Esophagus squamous epithelium (tissue), 5 donors: ENCODE measurements at regions not wholly inside any gene's neighbourhood (a gene's known extent, or its start where the extent isn't known, plus 50 kb on each side); places are given as distances from the start of the nearest gene placed in this dataset.

Source experiments
- DNase-seq: peaks from one replicate; lab custom pipeline; 2025; lab: John Stamatoyannopoulos, UW
- H3K27ac ChIP-seq, 4 donors: fragments of 200-600 bp; sonication (generic); one replicate each; pipeline ENCODE4 v1.5.1; 2016 to 2019; ENCODE audit warnings: mild to moderate bottlenecking in 1 of 4
- H3K27me3 ChIP-seq, 4 donors: fragments of 200-600 bp; sonication (generic); 1 replicate in 3 of 4; 2 replicates in 1 of 4; pipeline versions ENCODE4 v1.5.1 to v1.6.0; 2017 to 2021; ENCODE audit warnings: antibody characterized with exemption in 1 of 4
- H3K36me3 ChIP-seq, 3 donors: fragments of 200-600 bp; sonication (generic); one replicate each; pipeline ENCODE4 v1.5.1; 2016 to 2019
- H3K4me1 ChIP-seq, 3 donors: fragments of 200-600 bp; sonication (generic); one replicate each; pipeline ENCODE4 v1.5.1; 2017 to 2019
- H3K4me3 ChIP-seq, 4 donors: fragments of 200-600 bp; sonication (generic); 1 replicate in 3 of 4; 2 replicates in 1 of 4; pipeline ENCODE4 v1.5.1; 2016 to 2019; ENCODE audit warnings: mild to moderate bottlenecking in 2 of 4, moderate library complexity in 1 of 4
- H3K9me3 ChIP-seq, 3 donors: fragments of 200-600 bp; sonication (generic); one replicate each; pipeline ENCODE4 v1.5.1; 2016 to 2019
- POLR2A ChIP-seq, 4 donors: fragments of 450-650 bp; IDR thresholded peaks; one replicate each; pipeline ENCODE4 v1.6.1; 2017; ENCODE audit warnings: antibody characterized with exemption in 4 of 4, mild to moderate bottlenecking in 4 of 4, moderate library complexity in 3 of 4
- WGBS, 2 donors: methylation state at CpG; one replicate each; pipeline ENCODE4 v1.1.5; 2018; 5-methylcytosine and 5-hydroxymethylcytosine counted together
- intact Hi-C: fragments of 100-400 bp; cut with DNase I; formaldehyde crosslinking; loops from one replicate; pipeline ENCODE4 v1.15.0; 2022
- TF ChIP-seq, protein P1 (sequence below), 6 experiments: fragments of 450-650 bp in 4 of 6; fragments of 200-600 bp in 2 of 6; sonication (generic) in 2 of 6; IDR thresholded peaks; one replicate each; pipeline ENCODE4 v1.5.1; 2016 to 2019; ENCODE audit warnings: antibody characterized with exemption in 6 of 6, mild to moderate bottlenecking in 4 of 6, moderate library complexity in 4 of 6
- donor health status: DM: yes; HTN: yes; CAD: no.

GRCh38 chr2:198905881-198906612 is 551.7 kb downstream of the SATB2 start:
- Histone ChIP-seq H3K27ac (no peak overlapping the region), H3K4me3 (no peak overlapping the region), H3K27me3 (no peaks in the 10 kb centered on the region), H3K36me3 (no peaks in the 10 kb centered on the region), H3K4me1 (no peaks in the 10 kb centered on the region), H3K9me3 (no peaks in the 10 kb centered on the region)
- 57 to 62% methylated on average over 7 of the region's 7 CpGs for WGBS, 2 donors
- intact Hi-C loops: no loop called here
- DNase-seq: no peak
- no peak for TF ChIP-seq POLR2A (IDR thresholded peaks at IDR 0.05)
- TF ChIP-seq, protein P1, sequence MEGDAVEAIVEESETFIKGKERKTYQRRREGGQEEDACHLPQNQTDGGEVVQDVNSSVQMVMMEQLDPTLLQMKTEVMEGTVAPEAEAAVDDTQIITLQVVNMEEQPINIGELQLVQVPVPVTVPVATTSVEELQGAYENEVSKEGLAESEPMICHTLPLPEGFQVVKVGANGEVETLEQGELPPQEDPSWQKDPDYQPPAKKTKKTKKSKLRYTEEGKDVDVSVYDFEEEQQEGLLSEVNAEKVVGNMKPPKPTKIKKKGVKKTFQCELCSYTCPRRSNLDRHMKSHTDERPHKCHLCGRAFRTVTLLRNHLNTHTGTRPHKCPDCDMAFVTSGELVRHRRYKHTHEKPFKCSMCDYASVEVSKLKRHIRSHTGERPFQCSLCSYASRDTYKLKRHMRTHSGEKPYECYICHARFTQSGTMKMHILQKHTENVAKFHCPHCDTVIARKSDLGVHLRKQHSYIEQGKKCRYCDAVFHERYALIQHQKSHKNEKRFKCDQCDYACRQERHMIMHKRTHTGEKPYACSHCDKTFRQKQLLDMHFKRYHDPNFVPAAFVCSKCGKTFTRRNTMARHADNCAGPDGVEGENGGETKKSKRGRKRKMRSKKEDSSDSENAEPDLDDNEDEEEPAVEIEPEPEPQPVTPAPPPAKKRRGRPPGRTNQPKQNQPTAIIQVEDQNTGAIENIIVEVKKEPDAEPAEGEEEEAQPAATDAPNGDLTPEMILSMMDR (IDR thresholded peaks at IDR 0.05): no peak

- Histone ChIP-seq H3K36me3 (no peaks in the 10 kb centered on the region), H3K27ac (no peak overlapping the region), H3K4me1 (no peaks in the 10 kb centered on the region), H3K27me3 (no peaks in the 10 kb centered on the region), H3K4me3 (no peak overlapping the region), H3K9me3 (no peaks in the 10 kb centered on the region)
- DNase-seq: no peak
- no peak for TF ChIP-seq POLR2A (IDR thresholded peaks at IDR 0.05)
- intact Hi-C loops: no loop called here
Measured at GRCh38 chr2:198901894-198902293, 555.8 kb downstream of the SATB2 start.

GRCh38 chr2:198900141-198900540 is 557.6 kb downstream of the SATB2 start:
- H3K4me3 ChIP-seq: no peak overlapping the region
- 59 to 67% methylated on average over 2 to 3 of the region's 3 CpGs for WGBS, 2 donors
- no peaks in the 10 kb centered on the region for H3K27me3 ChIP-seq
- no peaks in the 10 kb centered on the region for H3K36me3 ChIP-seq
- intact Hi-C loops: no loop called here
- no peaks in the 10 kb centered on the region for H3K4me1 ChIP-seq
- no peak for DNase-seq
- no peaks in the 10 kb centered on the region for H3K9me3 ChIP-seq
- TF ChIP-seq, protein P1 (IDR thresholded peaks at IDR 0.05): no peak
- no peak for TF ChIP-seq POLR2A (IDR thresholded peaks at IDR 0.05)
- no peak overlapping the region for H3K27ac ChIP-seq

DNA sequence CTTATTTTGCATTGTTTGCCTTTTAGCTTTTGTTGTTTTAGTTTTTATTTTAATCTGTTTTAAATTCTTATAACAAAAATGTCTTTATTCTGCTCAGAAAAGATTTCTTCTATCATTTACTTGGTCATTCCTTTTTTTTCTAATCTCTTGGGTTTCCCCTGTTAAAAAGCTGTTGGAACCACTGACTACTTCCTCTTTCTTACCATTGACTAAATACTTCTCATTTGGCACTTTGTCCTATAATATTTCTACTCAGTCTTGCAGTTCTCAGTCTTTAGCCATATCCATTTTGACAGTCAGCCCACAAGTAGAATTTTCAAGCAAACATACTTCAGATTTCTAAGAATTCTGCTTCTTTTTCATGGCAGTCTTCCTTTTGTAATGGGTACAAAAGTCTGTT is 567.2 kb downstream of the SATB2 start:
- no peaks in the 10 kb centered on the region for H3K4me1 ChIP-seq
- DNase-seq: no peak
- intact Hi-C loops: no loop called here
- no peak for TF ChIP-seq POLR2A (IDR thresholded peaks at IDR 0.05)
- TF ChIP-seq, protein P1 (IDR thresholded peaks at IDR 0.05): no peak
- H3K9me3 ChIP-seq: no peaks in the 10 kb centered on the region
- H3K4me3 ChIP-seq: no peak overlapping the region
- H3K27me3 ChIP-seq: no peaks in the 10 kb centered on the region
- H3K36me3 ChIP-seq: no peaks in the 10 kb centered on the region
- no peak overlapping the region for H3K27ac ChIP-seq

DNA sequence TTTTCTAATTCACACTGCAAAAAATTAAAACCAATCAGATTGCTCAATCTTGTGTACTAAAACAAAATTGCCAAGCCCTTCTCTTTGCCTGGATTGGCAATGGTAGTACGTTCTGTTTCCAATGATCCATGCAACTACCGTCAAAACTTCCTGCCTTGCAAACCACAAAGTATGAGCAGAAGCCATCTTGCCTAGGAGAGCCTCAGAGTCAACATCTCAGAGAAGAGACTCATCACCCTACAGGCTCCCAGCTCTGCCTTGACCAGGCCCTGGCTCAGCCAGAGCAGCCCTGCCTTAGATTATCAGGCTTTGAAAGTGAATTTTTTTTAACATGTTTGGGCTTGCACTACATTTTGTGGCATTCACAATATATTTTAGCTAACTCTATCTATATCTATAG is 574.1 kb downstream of the SATB2 start:
- Histone ChIP-seq H3K9me3 (no peaks in the 10 kb centered on the region), H3K4me3 (no peak overlapping the region), H3K36me3 (no peaks in the 10 kb centered on the region), H3K27me3 (no peaks in the 10 kb centered on the region), H3K4me1 (no peaks in the 10 kb centered on the region), H3K27ac (no peak overlapping the region)
- intact Hi-C loops: no loop called here
- no peak for DNase-seq
- 14 to 21% methylated on average over 2 of the region's 2 CpGs for WGBS, 2 donors
- no peak for TF ChIP-seq POLR2A (IDR thresholded peaks at IDR 0.05)
- TF ChIP-seq, protein P1 (IDR thresholded peaks at IDR 0.05): no peak

- DNase-seq: no peak
Measured at GRCh38 chr2:198880986-198881385, 576.8 kb downstream of the SATB2 start.

More at GRCh38 chr2:198880986-198881385, 576.8 kb downstream of the SATB2 start:
- TF ChIP-seq, protein P1 (IDR thresholded peaks at IDR 0.05): no peak
- no peak for TF ChIP-seq POLR2A (IDR thresholded peaks at IDR 0.05)
- Histone ChIP-seq H3K9me3 (no peaks in the 10 kb centered on the region), H3K27me3 (no peaks in the 10 kb centered on the region), H3K4me1 (no peaks in the 10 kb centered on the region), H3K4me3 (no peak overlapping the region), H3K36me3 (no peaks in the 10 kb centered on the region), H3K27ac (no peak overlapping the region)
- intact Hi-C loops: no loop called here
